GDM1 (cell line): ENCODE measurements at regions not wholly inside any gene's neighbourhood (a gene's known extent, or its start where the extent isn't known, plus 50 kb on each side); places are given as distances from the start of the nearest gene placed in this dataset.
"Not testable (repeated sequence)": the region's sequence is repeated elsewhere in the genome, so short reads cannot be mapped to it uniquely, and the experiment has no call there.

Experiments
- DNase-seq: peaks from one replicate; lab custom pipeline; 2025; lab: John Stamatoyannopoulos, UW

DNA sequence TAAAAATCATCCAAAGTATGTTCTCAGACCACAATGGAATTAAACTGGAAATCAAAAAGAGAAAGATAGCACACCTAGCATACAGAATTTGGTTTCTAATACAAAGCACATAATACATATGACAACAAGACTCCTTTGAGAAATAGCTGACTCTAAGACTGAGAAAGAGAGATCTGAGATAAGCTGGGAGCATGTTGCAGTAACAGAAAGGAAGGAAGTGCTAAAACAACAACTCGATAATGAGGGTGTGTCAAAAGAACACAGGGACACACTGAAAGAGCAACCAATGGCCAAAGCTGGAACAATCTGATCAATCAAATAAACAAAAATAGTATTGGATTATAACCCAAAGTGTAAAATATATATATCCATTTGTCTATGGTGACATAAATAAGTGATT lies 586.6 kb downstream of the C4orf33 start:
- no peak for DNase-seq

- DNase-seq = no peak
Measured at GRCh38 chr4:129707949-129708348, 612.0 kb downstream of the C4orf33 start.

DNA sequence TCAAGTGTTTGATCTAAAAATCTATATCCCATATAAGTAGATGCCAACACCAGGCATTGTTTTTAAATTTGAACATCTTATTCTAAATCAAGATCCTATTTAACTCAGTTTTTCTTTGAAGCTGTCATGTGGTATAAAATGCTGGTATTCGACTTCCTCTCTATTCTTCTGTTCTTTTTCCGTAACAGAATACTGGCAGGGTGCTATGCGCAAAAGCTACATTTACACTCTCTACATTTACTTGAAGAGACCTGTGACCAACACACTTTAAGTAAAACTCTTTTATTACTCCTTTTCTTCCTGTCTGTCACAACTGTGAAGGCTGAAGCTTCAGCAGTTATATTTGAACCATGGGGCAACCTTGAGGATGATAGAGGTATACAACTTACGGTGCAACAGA lies 612.8 kb downstream of the C4orf33 start:
- no peak for DNase-seq

- no peak for DNase-seq
Measured at GRCh38 chr4:129738175-129738574, 642.2 kb downstream of the C4orf33 start.

- no peak for DNase-seq
Measured at GRCh38 chr4:129747756-129748155, 651.8 kb downstream of the C4orf33 start.

GRCh38 chr4:129748991-129749390 lies 653.0 kb downstream of the C4orf33 start:
- DNase-seq = no peak

- no peak for DNase-seq
Measured at GRCh38 chr4:129751646-129752045, 655.7 kb downstream of the C4orf33 start.

GRCh38 chr4:129783596-129783995 lies 687.6 kb downstream of the C4orf33 start:
- DNase-seq = no peak

- DNase-seq = no peak
Measured at GRCh38 chr4:129788486-129788885, 692.5 kb downstream of the C4orf33 start.

- no peak for DNase-seq
Measured at GRCh38 chr4:129804461-129804981, 708.6 kb downstream of the C4orf33 start.

- DNase-seq = no peak
Measured at GRCh38 chr4:129806986-129807385, 711.0 kb downstream of the C4orf33 start.

DNA sequence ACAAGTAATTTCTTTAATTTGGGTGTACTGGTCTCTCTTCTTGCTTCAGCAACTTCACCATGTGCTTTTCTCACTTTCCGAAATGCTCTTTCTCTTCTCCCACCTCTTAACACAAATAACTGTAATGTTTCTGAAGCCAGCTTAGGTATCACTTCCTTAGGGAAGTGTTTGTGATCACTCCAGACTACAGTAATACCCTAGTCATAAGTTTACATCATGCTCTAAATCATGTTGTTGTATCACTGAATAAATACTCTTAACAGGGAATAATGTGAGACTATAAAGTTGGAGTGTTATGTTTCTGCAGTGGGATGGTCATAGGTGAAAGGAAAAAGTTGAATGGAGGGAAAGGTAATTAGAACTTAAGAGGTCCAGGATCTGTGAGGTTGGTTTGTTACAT lies 712.3 kb downstream of the C4orf33 start:
- DNase-seq = no peak

- DNase-seq = no peak
Measured at GRCh38 chr4:129821073-129821472, 725.1 kb downstream of the C4orf33 start.

- DNase-seq = no peak
Measured at GRCh38 chr4:129821963-129822362, 726.0 kb downstream of the C4orf33 start.

GRCh38 chr4:129822701-129823100 lies 726.7 kb downstream of the C4orf33 start:
- no peak for DNase-seq

DNA sequence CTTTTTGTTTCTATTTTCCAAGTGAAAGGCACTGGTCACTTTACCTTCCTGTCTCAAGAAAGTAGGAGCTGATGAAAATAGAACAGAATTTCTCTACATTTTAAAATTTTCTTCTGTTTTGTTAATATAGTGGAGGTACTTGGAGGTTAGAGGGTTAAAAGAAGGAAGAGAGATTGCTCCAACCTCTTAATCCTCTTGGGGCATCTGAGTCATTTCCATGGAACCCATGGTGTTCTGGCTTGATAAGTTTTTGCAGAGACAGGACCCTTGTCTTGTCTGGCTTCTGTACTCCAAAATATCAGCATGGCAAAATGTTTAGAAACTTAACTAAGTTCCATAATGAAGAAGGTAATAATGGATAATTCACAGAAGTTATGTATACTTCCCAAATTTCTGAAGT lies 727.2 kb downstream of the C4orf33 start:
- no peak for DNase-seq

DNA sequence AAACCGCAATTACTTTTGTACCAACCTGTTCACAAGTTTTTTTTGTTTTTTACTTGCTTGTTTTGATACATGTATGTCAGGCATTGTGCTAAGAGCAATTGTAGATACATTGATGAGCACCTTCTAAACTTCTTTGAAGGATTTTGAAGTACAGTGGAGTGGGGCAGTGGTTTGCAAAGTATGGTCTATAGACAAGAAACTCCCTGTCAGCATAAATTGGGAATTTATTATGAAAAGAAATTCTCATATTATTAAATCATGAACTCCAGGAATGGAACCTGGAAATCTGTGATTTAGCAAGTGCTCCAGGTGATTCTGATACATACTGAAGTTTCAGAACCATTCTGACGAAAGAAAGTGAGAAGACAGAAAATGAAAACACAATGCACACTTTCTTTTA lies 733.4 kb downstream of the C4orf33 start:
- DNase-seq = no peak

- DNase-seq = no peak
Measured at GRCh38 chr4:129839687-129840086, 743.7 kb downstream of the C4orf33 start.

DNA sequence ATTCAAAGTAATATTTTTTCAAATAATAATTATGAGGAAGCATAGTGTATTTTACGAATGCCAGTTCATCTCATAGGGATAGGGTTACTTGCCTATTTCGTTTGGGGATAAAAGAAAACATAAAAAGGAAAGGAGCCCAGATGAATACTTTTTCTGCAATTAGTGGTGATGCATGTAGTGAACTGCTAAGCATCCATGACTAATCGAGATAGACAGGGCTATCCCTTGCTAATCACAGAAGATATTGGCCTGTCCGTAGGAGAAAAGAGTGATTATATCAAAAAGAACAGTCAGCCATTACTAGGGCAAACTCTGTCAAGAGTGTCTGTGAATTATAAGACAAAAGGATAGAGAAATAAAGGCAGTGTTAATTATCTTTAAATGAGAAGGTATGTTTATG lies 746.1 kb downstream of the C4orf33 start:
- no peak for DNase-seq

DNA sequence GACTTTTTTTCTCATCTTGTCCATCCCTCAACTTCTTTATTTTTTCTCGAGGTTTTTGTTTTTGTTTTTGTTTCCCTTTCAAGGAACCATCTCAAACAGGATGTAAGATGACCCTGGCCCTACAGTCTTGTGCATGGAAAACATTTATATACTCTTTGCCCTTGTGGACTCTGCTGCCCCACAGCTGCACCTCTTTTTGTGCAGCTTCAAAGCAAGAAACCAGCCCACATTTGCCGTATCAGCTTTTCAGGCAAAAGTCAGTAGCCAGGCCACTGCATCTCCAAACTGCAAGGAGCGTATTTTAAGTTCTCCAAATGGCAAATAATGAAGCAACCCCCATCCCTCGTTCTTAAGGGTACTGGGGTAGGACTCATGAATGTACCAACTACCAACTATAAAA lies 756.5 kb downstream of the C4orf33 start:
- no peak for DNase-seq

- DNase-seq = not testable (repeated sequence)
Measured at GRCh38 chr4:129853685-129854467, 757.9 kb downstream of the C4orf33 start.

GRCh38 chr4:129862461-129862860 lies 766.5 kb downstream of the C4orf33 start:
- DNase-seq = no peak

- DNase-seq = no peak
Measured at GRCh38 chr4:129863206-129863605, 767.3 kb downstream of the C4orf33 start.

DNA sequence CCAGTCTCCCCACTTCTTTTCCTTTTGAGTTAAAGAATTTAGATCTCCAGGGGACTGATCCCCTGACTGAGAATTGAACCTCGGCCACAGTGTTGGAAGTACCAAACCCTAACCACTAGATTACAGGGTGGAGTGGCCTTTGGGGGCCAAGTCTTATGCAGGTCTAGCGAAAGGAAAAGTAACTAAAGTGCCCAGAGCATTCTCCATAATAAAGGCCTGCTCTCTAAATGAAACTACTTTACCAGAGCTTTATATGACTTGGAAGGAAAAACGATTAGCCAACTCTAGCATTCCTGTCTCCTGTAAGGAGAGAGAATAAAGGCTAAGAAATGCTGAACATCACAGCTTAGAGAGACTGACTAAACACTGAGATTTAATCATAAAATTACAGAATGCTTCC lies 788.0 kb downstream of the C4orf33 start:
- no peak for DNase-seq
